Endothelial cell of umbilical vein (primary cell): ENCODE measurements at regions not wholly inside any gene's neighbourhood (a gene's known extent, or its start where the extent isn't known, plus 50 kb on each side); places are given as distances from the start of the nearest gene placed in this dataset.

Experiments
- BruUV-seq: library from RNA; stranded (reverse); fragments of 400-500 nt; replicated peaks from 2 replicates; lab custom pipeline; 2021; lab: Mats Ljungman, UMichigan
- CTCF ChIA-PET: fragments of 300-600, 350-600 bp; sonication (Branson Sonifier 250); formaldehyde crosslinking; loops from one replicate; lab custom pipeline; 2021; ENCODE audit warnings: antibody characterized with exemption, inconsistent platforms; lab: Charles Lee
- POLR2A ChIA-PET: fragments of 300-600, 350-600 bp; sonication (Branson Sonifier 250); formaldehyde crosslinking; loops from one replicate; lab custom pipeline; 2021; ENCODE audit warnings: antibody characterized with exemption, inconsistent platforms; lab: Charles Lee
- DNase-seq: peaks from one replicate; pipeline ENCODE4 v3.0.0-alpha.2; 2011; ENCODE audit warnings: low read depth, low spot score
- FAIRE-seq: peaks from 2 replicates; lab custom pipeline; 2011; peaks lifted over from hg19 to GRCh38; lab: Jason Lieb, UNC
- H2AFZ ChIP-seq: 2 replicates; pipeline ENCODE4 v1.6.0; 2012; ENCODE audit warnings: low read depth, low read length, control low read depth, inconsistent platforms
- H3K27ac ChIP-seq: 2 replicates; pipeline ENCODE4 v1.5.1; 2011; ENCODE audit warnings: low read depth, mild to moderate bottlenecking, control low read depth, low read length, moderate library complexity; ENCODE audit not compliant: insufficient read depth
- H3K27me3 ChIP-seq, 2 experiments: 2 replicates each; pipeline versions ENCODE4 v1.6.0 to v1.6.1; 2011; ENCODE audit warnings: low read length in 2 of 2, mixed read lengths in 1 of 2; ENCODE audit not compliant: control insufficient read depth in 2 of 2, insufficient read depth in 2 of 2
- H3K36me3 ChIP-seq, 2 experiments: 2 replicates in 1 of 2; 3 replicates in 1 of 2; pipeline ENCODE4 v1.5.1; 2011; ENCODE audit warnings: low read length in 2 of 2, mild to moderate bottlenecking in 1 of 2, moderate library complexity in 1 of 2; ENCODE audit not compliant: control insufficient read depth in 2 of 2, insufficient read depth in 2 of 2; ENCODE audit errors: extremely low read depth in 1 of 2
- H3K4me1 ChIP-seq: 3 replicates; pipeline ENCODE4 v1.5.1; 2011; ENCODE audit warnings: mild to moderate bottlenecking, low read length; ENCODE audit not compliant: control insufficient read depth, insufficient read depth; ENCODE audit errors: extremely low read depth
- H3K4me2 ChIP-seq: 2 replicates; pipeline ENCODE4 v1.6.1; 2011; ENCODE audit warnings: low read length, control low read depth, mixed read lengths; ENCODE audit not compliant: insufficient read depth
- H3K4me3 ChIP-seq, 3 experiments: fragments of 200-600 bp in 1 of 3; sonication (generic), shearing (Covaris generic) in 1 of 3; replicated peaks in 1 of 3; 2 replicates each; pipeline ENCODE4 v1.5.1; 2011 to 2016; ENCODE audit warnings: control low read depth in 3 of 3, low read length in 3 of 3, mild to moderate bottlenecking in 2 of 3, inconsistent platforms in 1 of 3, low read depth in 1 of 3, moderate library complexity in 1 of 3; ENCODE audit not compliant: insufficient read depth in 1 of 3
- H3K79me2 ChIP-seq: 2 replicates; pipeline ENCODE4 v1.6.0; 2012; ENCODE audit warnings: low read length, inconsistent platforms; ENCODE audit not compliant: control insufficient read depth, insufficient read depth
- H3K9ac ChIP-seq: replicated peaks from 2 replicates; pipeline ENCODE3; 2011; ENCODE audit warnings: low read length, control low read depth; ENCODE audit not compliant: insufficient read depth; ENCODE audit errors: extremely low read depth
- H3K9me1 ChIP-seq: replicated peaks from 3 replicates; pipeline ENCODE4 v1.6.0; 2011; ENCODE audit warnings: mild to moderate bottlenecking, low read length; ENCODE audit not compliant: control insufficient read depth, insufficient read depth; ENCODE audit errors: extremely low read depth
- H3K9me3 ChIP-seq: replicated peaks from 2 replicates; pipeline ENCODE4 v1.5.1; 2012; ENCODE audit warnings: low read length, inconsistent platforms; ENCODE audit not compliant: control insufficient read depth, insufficient read depth
- H4K20me1 ChIP-seq: replicated peaks from 2 replicates; pipeline ENCODE3; 2011; ENCODE audit warnings: mild to moderate bottlenecking, low read length; ENCODE audit not compliant: control insufficient read depth, insufficient read depth; ENCODE audit errors: extremely low read depth
- EZH2 ChIP-seq: IDR thresholded peaks from 2 replicates; pipeline ENCODE4 v1.6.1; 2012; ENCODE audit warnings: borderline replicate concordance, low read depth, mild to moderate bottlenecking, moderate library complexity, low read length, inconsistent platforms; ENCODE audit not compliant: severe bottlenecking
- FOS ChIP-seq: IDR thresholded peaks from 2 replicates; pipeline ENCODE4 v1.6.1; 2011; ENCODE audit warnings: mild to moderate bottlenecking, low read length, moderate library complexity, borderline replicate concordance; ENCODE audit not compliant: insufficient read depth
- GATA2 ChIP-seq: IDR thresholded peaks from 2 replicates; pipeline ENCODE4 v1.7.0; 2011; ENCODE audit warnings: low read depth, mild to moderate bottlenecking, moderate library complexity, mixed read lengths, low read length; ENCODE audit not compliant: insufficient read length, insufficient read depth
- JUN ChIP-seq: IDR thresholded peaks from 2 replicates; pipeline ENCODE4 v1.6.1; 2011; ENCODE audit warnings: borderline replicate concordance, low read depth; ENCODE audit not compliant: insufficient read length, insufficient read depth
- MYC ChIP-seq: IDR thresholded peaks from one replicate; pipeline ENCODE4 v1.6.1; 2011; ENCODE audit warnings: mild to moderate bottlenecking, low read depth, low read length
- POLR2A ChIP-seq: IDR thresholded peaks from 2 replicates; pipeline ENCODE4 v1.6.1; 2012; ENCODE audit warnings: low read depth, mild to moderate bottlenecking, control low read depth, low read length
- POLR2AphosphoS5 ChIP-seq: IDR thresholded peaks from 2 replicates; pipeline ENCODE4 v1.6.1; 2012; ENCODE audit warnings: low read depth, mild to moderate bottlenecking, control low read depth, low read length, moderate library complexity; ENCODE audit not compliant: insufficient read depth
- dilution Hi-C: fragments of 300-500 bp; cut with MboI; formaldehyde crosslinking; loops from one replicate; pipeline ENCODE4 v1.15.0; 2019; ENCODE audit warnings: low sequenced_read_pairs; ENCODE audit not compliant: extremely low pct_ligation_motif_present
- intact Hi-C: fragments of 100-400 bp; cut with micrococcal nuclease; formaldehyde crosslinking; loops from one replicate; pipeline ENCODE4 v1.10.0; 2022
- TF ChIP-seq, protein P1 (sequence below), 2 donors: IDR thresholded peaks; 1 replicate in 1 of 2; 2 replicates in 1 of 2; pipeline ENCODE4 v1.5.1; 2011; ENCODE audit warnings: low read length in 2 of 2, mild to moderate bottlenecking in 2 of 2, moderate library complexity in 2 of 2, control low read depth in 1 of 2, inconsistent platforms in 1 of 2, low read depth in 1 of 2; ENCODE audit not compliant: insufficient read depth in 1 of 2; ENCODE audit errors: extremely low read depth in 1 of 2
- TF ChIP-seq, protein P2 (sequence below): IDR thresholded peaks from 2 replicates; pipeline ENCODE4 v1.6.1; 2011; ENCODE audit not compliant: insufficient read depth, insufficient read length

GRCh38 chr2:52995424-52995823 lies 772.2 kb upstream of the CHAC2 start:
- Histone ChIP-seq H3K4me1 (no peaks in the 10 kb centered on the region), H3K9me1 (no peaks in the 10 kb centered on the region), H3K79me2 (no peaks in the 10 kb centered on the region), H3K9ac (no peak overlapping the region), H3K27me3 (no peaks in the 10 kb centered on the region), H4K20me1 (no peaks in the 10 kb centered on the region), H3K4me2 (no peak overlapping the region), H3K27ac (no peak overlapping the region), H3K4me3 (no peak overlapping the region), H3K9me3 (no peaks in the 10 kb centered on the region), H3K36me3 (no peaks in the 10 kb centered on the region), H2AFZ (no peak overlapping the region)
- ChIA-PET POLR2A (no interaction called here), CTCF (no interaction called here)
- BruUV-seq = no TSS peak
- DNase-seq (no peak), FAIRE-seq (no peak)
- dilution Hi-C loops (no loop called here), intact Hi-C loops (no loop called here)
- TF ChIP-seq JUN (no peak), EZH2 (no peak), MYC (no peak), POLR2AphosphoS5 (no peak), POLR2A (no peak), GATA2 (no peak), FOS (no peak)
- TF ChIP-seq, protein P1, sequence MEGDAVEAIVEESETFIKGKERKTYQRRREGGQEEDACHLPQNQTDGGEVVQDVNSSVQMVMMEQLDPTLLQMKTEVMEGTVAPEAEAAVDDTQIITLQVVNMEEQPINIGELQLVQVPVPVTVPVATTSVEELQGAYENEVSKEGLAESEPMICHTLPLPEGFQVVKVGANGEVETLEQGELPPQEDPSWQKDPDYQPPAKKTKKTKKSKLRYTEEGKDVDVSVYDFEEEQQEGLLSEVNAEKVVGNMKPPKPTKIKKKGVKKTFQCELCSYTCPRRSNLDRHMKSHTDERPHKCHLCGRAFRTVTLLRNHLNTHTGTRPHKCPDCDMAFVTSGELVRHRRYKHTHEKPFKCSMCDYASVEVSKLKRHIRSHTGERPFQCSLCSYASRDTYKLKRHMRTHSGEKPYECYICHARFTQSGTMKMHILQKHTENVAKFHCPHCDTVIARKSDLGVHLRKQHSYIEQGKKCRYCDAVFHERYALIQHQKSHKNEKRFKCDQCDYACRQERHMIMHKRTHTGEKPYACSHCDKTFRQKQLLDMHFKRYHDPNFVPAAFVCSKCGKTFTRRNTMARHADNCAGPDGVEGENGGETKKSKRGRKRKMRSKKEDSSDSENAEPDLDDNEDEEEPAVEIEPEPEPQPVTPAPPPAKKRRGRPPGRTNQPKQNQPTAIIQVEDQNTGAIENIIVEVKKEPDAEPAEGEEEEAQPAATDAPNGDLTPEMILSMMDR (IDR thresholded peaks at IDR 0.05; ENCODE audit: extremely low read depth in 1 of 2, insufficient read depth in 1 of 2, low read depth in 1 of 2, low read length in 2 of 2) = no peak
- TF ChIP-seq, protein P2, sequence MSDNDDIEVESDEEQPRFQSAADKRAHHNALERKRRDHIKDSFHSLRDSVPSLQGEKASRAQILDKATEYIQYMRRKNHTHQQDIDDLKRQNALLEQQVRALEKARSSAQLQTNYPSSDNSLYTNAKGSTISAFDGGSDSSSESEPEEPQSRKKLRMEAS = no peak
